OCI-LY3 (cell line): ENCODE measurements at regions not wholly inside any gene's neighbourhood (a gene's known extent, or its start where the extent isn't known, plus 50 kb on each side); places are given as distances from the start of the nearest gene placed in this dataset.
"Not testable (repeated sequence)": the region's sequence is repeated elsewhere in the genome, so short reads cannot be mapped to it uniquely, and the experiment has no call there.

Experiments
- H2AFZ ChIP-seq: fragments of 200-600, 300-600 bp; shearing (Covaris generic); 2 replicates; pipeline ENCODE4 v1.6.0; 2014; ENCODE audit warnings: antibody characterized with exemption, low read depth, low read length
- H3K27ac ChIP-seq: fragments of 200-600, 300-600 bp; sonication (generic); 2 replicates; pipeline ENCODE4 v1.5.1; 2014; ENCODE audit warnings: mild to moderate bottlenecking, low read length, moderate library complexity, mixed read lengths
- H3K27me3 ChIP-seq: fragments of 200-600, 300-600 bp; sonication (generic); 2 replicates; pipeline ENCODE4 v1.6.1; 2014; ENCODE audit warnings: low read depth, low read length, mixed read lengths
- H3K36me3 ChIP-seq: fragments of 200-600, 300-600 bp; sonication (generic); replicated peaks from 2 replicates; pipeline ENCODE3; 2014; ENCODE audit warnings: low read depth, low read length, mixed read lengths
- H3K4me1 ChIP-seq: fragments of 300-600, 200-600 bp; sonication (generic); 2 replicates; pipeline ENCODE4 v1.6.1; 2014; ENCODE audit warnings: low read length, mixed read lengths
- H3K4me2 ChIP-seq: fragments of 200-600, 300-600 bp; sonication (generic); 2 replicates; pipeline ENCODE4 v1.6.1; 2014; ENCODE audit warnings: low read length, mixed read lengths
- H3K4me3 ChIP-seq: fragments of 300-600, 200-600 bp; sonication (generic); 2 replicates; pipeline ENCODE4 v1.5.1; 2014; ENCODE audit warnings: antibody characterized with exemption, mild to moderate bottlenecking, low read length, moderate library complexity
- H3K79me2 ChIP-seq: fragments of 300-600, 200-600 bp; shearing (Covaris generic); 2 replicates; pipeline ENCODE4 v1.6.1; 2014; ENCODE audit warnings: mild to moderate bottlenecking, low read length, mixed read lengths
- H3K9ac ChIP-seq: fragments of 300-600, 200-600 bp; shearing (Covaris generic); 2 replicates; pipeline ENCODE4 v1.6.0; 2014; ENCODE audit warnings: mild to moderate bottlenecking, low read length, moderate library complexity
- H3K9me3 ChIP-seq: fragments of 200-600, 300-600 bp; shearing (Covaris generic); 2 replicates; pipeline ENCODE4 v1.6.1; 2014; ENCODE audit warnings: low read length, mixed read lengths; ENCODE audit not compliant: insufficient read depth
- H4K20me1 ChIP-seq: fragments of 200-600, 300-600 bp; sonication (generic); 2 replicates; pipeline ENCODE4 v1.6.1; 2016; ENCODE audit warnings: low read length, mixed read lengths; ENCODE audit not compliant: insufficient read depth

DNA sequence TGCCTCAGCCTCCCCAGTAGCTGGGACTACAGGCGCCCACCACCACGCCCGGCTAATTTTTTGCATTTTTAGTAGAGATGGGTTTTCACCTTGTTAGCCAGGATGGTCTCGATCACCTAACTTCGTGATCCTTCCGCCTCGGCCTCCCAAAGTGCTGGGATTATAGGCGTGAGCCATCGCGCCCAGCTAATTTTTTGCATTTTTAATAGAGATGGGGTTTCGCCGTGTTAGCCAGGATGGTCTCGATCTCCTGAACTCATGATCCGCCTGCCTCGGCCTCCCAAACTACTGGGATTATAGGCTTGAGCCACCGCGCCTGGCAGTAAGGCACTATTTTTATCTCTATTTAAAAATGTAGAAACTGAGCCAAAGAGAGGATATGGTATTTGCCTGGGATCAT lies 1660.2 kb downstream of the SPATA31A7 start:
- H4K20me1 ChIP-seq, H3K9ac ChIP-seq, H3K4me1 ChIP-seq, H3K4me2 ChIP-seq, H2AFZ ChIP-seq, H3K4me3 ChIP-seq, H3K27me3 ChIP-seq, H3K27ac ChIP-seq, H3K36me3 ChIP-seq, H3K9me3 ChIP-seq, H3K79me2 ChIP-seq: not testable (repeated sequence)

DNA sequence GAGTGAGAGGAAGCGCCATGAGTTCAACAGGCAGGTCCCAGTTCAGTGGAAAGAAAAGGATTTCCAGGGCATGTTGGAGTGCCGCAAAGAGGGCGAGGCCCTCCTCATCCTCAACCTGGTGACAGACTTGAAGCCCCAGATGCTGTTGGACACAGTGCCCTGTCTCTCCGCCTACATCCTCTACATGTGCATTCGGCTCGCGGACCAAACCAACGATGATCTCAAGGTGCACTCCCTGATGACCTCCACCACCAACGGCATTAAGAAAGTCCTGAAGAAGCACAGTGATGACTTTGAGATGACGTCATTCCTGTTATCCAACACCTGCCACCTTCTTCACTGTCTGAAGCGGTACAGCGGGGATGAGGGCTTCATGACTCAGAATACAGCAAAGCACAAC lies 1667.4 kb downstream of the SPATA31A7 start:
- H3K27me3 ChIP-seq, H3K9ac ChIP-seq, H3K27ac ChIP-seq, H3K79me2 ChIP-seq, H3K9me3 ChIP-seq, H4K20me1 ChIP-seq, H3K4me1 ChIP-seq, H3K4me3 ChIP-seq, H2AFZ ChIP-seq, H3K36me3 ChIP-seq, H3K4me2 ChIP-seq: not testable (repeated sequence)

DNA sequence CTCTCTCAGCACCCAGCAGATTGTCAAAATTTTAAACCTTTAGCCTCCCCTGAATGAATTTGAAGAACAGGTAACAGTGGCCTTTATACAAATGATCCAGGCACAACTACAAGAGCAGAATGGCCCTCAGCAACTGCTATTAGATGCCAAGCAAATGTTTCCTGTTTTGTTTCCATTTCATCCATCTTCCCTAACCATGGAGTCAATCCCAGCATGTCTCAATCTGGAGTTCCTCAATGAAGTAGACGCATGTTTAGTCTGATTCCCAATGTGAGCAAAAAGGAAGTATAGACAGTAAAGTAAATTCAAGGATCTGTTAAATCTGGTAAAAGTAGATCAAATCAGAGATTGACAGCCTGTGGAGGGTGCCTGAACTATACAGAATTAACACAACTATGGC lies 1668.4 kb downstream of the SPATA31A7 start:
- not testable (repeated sequence) for H4K20me1 ChIP-seq, H3K36me3 ChIP-seq, H3K79me2 ChIP-seq, H3K4me3 ChIP-seq, H3K9ac ChIP-seq, H3K27ac ChIP-seq, H2AFZ ChIP-seq, H3K27me3 ChIP-seq, H3K4me2 ChIP-seq, H3K9me3 ChIP-seq
- peaks cover 12% of the 10 kb centered on the region for H3K4me1 ChIP-seq

DNA sequence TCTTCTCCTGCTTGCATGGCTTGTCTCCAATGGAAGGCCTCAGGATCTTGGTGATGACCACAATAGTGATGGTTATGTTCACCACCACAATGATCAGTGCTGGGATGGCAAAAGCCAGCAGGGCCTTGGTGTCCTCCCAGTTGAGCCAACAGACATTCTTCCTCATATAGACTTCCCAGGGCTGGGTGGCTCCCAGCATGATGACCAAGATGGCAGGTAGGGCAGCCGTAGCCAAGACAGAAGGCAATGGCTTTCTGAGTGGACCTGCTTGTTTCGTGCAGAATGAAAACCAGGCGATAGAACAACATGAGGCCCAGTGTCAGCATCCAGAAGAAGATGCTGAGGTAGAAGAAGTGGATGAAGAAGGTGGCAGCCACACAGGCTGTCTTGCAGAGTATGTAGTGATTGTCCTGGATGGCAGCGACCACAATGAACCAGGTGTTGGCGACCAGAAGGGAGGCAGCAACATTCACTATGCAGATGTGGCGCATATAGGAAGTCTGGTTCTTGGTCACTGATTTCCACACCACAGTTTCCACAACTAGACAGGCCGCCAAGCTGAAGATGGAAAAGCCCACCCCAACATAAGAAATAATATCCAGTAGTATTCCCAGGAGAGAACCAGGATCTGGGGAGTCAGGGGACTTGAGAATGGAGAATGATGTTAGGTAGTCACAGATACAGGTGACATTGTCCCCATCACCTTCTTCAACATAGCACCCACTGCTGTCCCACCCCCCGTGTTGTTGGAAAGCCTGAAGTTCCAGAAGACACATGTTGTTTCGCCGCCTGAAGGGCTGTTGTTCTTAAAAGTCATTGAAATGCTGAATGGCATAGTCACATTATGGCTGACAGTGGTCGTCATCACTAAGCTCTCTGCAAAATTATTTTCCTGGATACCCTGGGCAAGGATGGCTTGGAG lies 1671.4 kb downstream of the SPATA31A7 start:
- H3K4me2 ChIP-seq, H3K9ac ChIP-seq, H3K36me3 ChIP-seq, H3K79me2 ChIP-seq, H2AFZ ChIP-seq, H3K4me3 ChIP-seq, H4K20me1 ChIP-seq, H3K27ac ChIP-seq, H3K9me3 ChIP-seq, H3K27me3 ChIP-seq: not testable (repeated sequence)
- peaks cover 12% of the 10 kb centered on the region for H3K4me1 ChIP-seq

DNA sequence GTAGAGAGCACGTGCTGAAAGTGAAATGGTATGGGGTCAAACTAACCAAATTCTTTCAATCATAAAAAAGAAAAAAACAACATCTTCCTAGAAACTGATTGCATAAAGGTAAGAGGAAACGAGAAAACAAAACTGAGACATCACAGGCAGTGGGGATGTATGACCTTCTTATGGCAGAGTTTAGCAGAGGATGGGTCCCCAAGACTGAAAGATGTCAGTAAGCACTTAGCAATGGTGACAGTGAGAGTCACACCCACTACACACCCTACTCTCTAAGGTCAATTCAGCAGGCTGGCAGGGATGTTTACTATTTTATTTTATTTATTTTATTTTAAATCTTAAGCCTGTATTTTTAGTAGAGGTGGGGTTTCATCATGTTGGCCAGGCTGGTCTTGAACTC lies 1672.3 kb downstream of the SPATA31A7 start:
- not testable (repeated sequence) for H3K9ac ChIP-seq, H3K27ac ChIP-seq, H2AFZ ChIP-seq, H3K4me2 ChIP-seq, H3K9me3 ChIP-seq, H3K79me2 ChIP-seq, H3K27me3 ChIP-seq, H4K20me1 ChIP-seq, H3K36me3 ChIP-seq, H3K4me3 ChIP-seq
- H3K4me1 ChIP-seq: peaks cover 12% of the 10 kb centered on the region

DNA sequence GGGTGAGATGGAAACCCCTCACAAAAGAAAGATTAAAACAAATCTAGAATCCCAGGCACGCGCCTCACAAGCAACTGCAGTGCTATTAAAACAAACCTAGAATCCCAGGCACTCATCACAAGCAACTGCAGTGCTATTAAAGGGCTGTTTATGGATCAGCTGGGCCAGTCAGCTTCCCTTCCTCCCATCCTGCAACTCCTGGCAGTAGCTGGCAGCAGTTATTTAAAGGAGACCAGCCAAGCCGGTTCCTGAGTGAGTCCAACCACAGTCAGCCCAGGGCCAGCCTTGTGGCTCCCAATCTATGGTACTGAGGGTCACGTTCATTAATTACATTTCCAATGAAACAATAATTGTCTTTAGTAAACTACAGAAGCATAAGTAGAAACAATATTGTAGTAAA lies 1673.5 kb downstream of the SPATA31A7 start:
- not testable (repeated sequence) for H3K27ac ChIP-seq, H3K27me3 ChIP-seq, H3K9ac ChIP-seq, H3K4me3 ChIP-seq, H3K79me2 ChIP-seq, H3K4me2 ChIP-seq, H2AFZ ChIP-seq, H3K9me3 ChIP-seq, H4K20me1 ChIP-seq, H3K36me3 ChIP-seq
- peaks cover 12% of the 10 kb centered on the region for H3K4me1 ChIP-seq

DNA sequence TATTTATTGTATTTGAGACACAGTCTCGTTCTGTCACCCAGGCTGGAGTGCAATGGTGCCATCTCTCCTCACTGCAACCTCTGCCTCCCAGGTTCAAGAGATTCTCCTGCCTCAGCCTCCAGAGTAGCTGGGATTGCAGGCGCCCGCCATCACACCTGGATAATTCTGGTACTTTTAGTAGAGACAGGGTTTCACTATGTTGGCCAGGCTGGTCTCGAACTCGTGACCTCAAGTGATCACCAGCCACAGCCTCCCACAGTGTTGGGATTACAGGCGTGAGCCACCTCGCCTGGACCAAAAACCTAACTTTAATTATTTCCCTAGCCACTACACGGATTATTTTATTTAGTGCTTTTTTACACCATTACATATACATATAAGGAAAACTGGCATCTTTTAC lies 1674.0 kb downstream of the SPATA31A7 start:
- not testable (repeated sequence) for H3K27ac ChIP-seq, H2AFZ ChIP-seq, H3K27me3 ChIP-seq, H3K4me2 ChIP-seq, H3K36me3 ChIP-seq, H3K79me2 ChIP-seq, H3K9me3 ChIP-seq, H3K4me3 ChIP-seq, H4K20me1 ChIP-seq, H3K9ac ChIP-seq
- H3K4me1 ChIP-seq: peaks cover 12% of the 10 kb centered on the region

DNA sequence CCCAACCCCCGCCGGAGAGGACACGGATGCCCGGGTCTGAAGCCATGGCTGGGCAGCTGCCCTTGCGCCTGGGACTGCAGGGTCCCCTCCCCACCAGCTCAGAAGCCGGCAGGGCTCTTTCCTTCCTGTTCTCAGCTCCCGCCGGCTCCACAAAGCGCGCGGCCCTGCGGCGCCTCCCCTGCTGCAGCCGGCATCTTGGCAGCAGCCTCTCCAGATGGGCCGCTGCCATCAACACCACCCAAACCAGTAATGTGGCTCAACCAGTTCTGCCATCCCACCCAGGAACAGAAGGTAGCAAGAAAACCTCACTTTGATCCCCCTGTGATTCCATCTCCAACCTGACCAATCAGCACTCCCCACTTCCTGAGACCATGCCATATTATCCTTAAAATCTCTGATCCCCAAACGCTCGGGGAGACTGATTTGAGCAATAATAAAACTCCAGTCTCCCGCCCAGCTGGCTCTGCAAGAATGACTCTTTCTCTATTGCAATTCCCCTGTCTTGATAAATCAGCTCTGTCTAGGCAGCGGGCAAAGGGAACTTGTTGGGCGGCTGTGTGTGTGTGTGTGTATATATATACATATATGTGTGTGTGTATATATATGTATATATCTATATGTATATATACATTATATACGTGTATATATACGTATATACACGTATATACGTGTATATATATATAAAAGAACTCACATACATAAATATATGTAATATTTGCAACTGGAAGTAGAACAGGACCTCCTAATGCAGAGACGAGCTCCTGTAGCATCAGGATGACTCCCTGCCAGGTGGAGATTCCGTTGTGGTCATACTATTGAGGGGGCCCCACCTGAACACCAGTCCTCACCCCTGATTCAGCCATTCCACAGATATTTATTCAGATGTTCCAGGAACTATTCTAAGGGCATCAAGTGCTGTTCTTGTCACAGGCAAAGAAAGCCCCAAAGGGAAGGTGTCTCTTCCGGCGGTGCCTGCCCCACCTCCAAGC lies 1674.9 kb downstream of the SPATA31A7 start:
- H2AFZ ChIP-seq, H3K27me3 ChIP-seq, H3K27ac ChIP-seq, H3K4me3 ChIP-seq, H3K36me3 ChIP-seq, H4K20me1 ChIP-seq, H3K79me2 ChIP-seq, H3K4me2 ChIP-seq, H3K9ac ChIP-seq, H3K9me3 ChIP-seq: not testable (repeated sequence)
- peaks cover 12% of the 10 kb centered on the region for H3K4me1 ChIP-seq

DNA sequence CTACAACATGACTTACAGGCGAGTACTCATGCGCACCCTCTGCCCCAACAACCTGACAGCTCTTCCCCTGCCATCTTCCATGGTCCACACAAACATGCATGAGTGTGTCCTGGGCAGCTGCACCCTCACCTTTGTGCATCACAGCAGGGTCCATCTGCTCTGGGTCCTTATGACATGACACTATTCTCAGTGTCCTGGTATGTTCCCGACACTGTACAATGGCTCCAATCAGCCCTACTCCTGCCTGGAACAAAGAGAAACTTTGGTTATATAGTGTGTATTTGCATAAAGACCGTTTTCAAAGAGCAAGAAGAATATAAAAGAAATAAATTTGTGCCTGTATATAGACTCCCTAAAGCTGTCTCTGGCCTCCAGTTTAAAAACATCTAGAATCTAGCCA lies 1679.2 kb downstream of the SPATA31A7 start:
- H3K36me3 ChIP-seq, H3K4me1 ChIP-seq, H4K20me1 ChIP-seq, H3K27ac ChIP-seq, H3K4me2 ChIP-seq, H3K9me3 ChIP-seq, H3K4me3 ChIP-seq, H3K9ac ChIP-seq, H2AFZ ChIP-seq, H3K79me2 ChIP-seq, H3K27me3 ChIP-seq: not testable (repeated sequence)
